LNCaP clone FGC (cell line): ENCODE measurements at regions not wholly inside any gene's neighbourhood (a gene's known extent, or its start where the extent isn't known, plus 50 kb on each side); places are given as distances from the start of the nearest gene placed in this dataset.

Source experiments
- DNase-seq: peaks from one replicate; pipeline ENCODE4 v3.0.0-alpha.2; 2011; ENCODE audit warnings: low read depth
- H3K4me3 ChIP-seq: 2 replicates; pipeline ENCODE4 v1.5.1; 2011; ENCODE audit warnings: mild to moderate bottlenecking, low read depth, low read length, control low read depth
- TF ChIP-seq, protein P1 (sequence below): IDR thresholded peaks from 2 replicates; pipeline ENCODE4 v1.5.1; 2012; ENCODE audit warnings: mild to moderate bottlenecking; ENCODE audit not compliant: control insufficient read depth, insufficient read depth; ENCODE audit errors: extremely low read depth

DNA sequence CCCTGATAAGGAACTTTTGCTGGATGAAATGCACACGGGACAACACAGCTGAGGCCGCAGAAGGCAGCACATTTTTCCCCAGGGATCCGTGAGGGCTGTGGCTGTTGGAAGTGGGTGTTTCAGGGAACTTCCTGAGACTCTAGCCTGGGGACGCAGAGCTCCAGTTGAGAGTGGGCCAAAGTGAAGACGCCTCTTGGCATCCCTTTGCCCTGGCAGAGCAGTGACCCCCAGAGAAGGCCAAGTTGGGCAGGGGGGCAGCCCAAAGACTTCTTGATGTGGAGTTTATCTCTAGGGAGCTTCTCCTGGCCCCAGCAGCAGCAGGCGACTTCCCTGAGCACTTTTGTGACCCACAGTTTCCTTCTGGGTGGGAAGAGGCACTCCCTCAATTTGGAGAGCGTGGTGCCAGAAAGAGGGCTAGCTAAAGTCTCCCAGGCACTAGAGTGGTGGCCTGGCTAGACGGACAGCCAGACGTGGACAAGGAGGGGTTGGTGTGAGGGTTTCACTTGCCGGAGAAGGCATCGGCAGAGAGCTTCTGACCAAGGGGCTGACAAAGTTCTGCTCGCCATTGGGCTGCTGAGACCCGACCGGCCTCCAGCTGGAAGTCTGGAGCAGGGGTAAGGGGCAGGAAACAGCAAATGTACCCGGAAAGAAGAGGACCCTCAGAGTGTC is 108.8 kb downstream of the ACKR3 start:
- DNase-seq: no peak
- TF ChIP-seq, protein P1, sequence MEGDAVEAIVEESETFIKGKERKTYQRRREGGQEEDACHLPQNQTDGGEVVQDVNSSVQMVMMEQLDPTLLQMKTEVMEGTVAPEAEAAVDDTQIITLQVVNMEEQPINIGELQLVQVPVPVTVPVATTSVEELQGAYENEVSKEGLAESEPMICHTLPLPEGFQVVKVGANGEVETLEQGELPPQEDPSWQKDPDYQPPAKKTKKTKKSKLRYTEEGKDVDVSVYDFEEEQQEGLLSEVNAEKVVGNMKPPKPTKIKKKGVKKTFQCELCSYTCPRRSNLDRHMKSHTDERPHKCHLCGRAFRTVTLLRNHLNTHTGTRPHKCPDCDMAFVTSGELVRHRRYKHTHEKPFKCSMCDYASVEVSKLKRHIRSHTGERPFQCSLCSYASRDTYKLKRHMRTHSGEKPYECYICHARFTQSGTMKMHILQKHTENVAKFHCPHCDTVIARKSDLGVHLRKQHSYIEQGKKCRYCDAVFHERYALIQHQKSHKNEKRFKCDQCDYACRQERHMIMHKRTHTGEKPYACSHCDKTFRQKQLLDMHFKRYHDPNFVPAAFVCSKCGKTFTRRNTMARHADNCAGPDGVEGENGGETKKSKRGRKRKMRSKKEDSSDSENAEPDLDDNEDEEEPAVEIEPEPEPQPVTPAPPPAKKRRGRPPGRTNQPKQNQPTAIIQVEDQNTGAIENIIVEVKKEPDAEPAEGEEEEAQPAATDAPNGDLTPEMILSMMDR: no peak
- H3K4me3 ChIP-seq: no peak overlapping the region

DNA sequence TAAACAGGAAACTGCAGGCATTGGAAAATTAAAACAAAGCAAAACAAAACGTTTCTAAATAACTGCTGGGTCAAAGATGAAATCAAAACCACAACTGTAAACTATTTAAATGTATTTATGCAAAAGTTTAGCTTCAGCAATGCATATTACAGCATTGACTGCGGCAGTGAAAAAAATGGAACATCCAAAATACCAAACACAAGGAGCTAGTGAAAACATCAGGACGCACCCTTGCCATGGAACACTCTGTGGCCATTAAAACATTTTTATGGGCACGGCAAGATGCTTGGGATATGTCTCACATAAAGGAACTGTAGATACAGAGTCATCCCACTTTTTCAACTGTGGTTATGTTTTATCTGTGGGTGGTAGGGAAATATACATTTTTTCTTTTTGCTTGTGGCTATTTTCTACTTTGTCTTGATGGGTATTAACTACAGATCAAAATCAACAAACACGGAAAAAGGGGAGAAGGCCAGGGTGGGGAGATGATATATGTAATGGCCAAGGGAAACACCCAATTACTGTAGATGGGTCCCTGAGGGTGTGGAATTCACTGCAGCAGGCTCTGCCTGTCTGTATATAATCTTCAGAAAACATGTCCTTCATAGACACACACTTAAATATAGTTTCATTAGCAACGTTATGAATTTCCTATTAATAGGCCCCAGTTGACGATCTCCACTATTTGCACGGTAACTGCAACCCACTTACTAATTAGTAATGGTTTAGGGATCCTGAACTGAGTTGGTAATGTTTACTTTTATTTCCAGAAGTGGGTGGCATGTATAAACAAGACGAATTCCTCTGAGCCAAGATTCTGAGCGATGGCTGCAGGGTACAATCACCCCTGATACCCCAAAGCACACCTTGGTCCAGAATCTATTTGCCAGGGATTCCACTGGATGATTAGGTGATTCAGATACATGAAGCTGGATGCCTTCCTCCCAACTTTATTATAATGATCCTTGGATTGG is 110.5 kb downstream of the ACKR3 start:
- DNase-seq: peak; percentile 78
- no peak overlapping the region for H3K4me3 ChIP-seq
- TF ChIP-seq, protein P1: no peak

DNA sequence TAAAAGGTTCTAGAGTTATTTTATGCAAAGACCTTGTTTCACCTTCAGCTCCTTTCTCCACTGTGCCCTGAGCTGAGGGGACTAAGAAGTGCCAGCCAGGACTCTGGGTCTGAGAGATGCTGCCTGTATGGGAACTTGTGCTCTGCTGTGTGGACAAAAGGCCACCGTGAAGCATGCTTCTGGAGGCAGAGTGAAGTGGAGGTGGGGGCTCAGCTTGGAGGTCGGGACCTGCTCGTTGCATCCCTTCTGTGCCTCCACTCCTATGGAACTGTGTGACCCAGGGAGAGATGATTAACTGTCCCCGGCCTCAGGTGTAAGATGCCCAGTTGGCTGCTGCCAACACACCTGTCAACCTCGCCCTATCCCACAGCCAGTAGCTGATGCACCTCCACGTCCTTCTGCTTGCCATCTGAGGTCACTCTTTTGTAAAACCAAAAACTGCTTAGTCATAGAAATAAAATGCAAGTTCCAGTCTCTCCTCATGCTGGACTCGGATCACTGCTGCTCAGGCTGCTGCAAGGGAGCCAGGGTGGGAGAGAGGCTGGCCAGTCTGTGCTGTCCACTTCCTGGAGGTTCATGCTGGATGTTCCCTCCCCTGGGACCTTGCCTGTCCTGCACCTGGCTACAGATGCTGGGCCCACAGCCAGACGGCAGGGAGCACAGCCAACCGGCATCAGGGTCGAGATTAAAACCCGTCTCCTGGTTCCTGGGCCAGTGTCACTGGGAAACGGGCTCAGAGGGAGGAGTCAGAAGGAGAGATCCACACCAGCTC is 113.2 kb downstream of the ACKR3 start:
- no peak overlapping the region for H3K4me3 ChIP-seq
- no peak for DNase-seq
- TF ChIP-seq, protein P1: no peak

DNA sequence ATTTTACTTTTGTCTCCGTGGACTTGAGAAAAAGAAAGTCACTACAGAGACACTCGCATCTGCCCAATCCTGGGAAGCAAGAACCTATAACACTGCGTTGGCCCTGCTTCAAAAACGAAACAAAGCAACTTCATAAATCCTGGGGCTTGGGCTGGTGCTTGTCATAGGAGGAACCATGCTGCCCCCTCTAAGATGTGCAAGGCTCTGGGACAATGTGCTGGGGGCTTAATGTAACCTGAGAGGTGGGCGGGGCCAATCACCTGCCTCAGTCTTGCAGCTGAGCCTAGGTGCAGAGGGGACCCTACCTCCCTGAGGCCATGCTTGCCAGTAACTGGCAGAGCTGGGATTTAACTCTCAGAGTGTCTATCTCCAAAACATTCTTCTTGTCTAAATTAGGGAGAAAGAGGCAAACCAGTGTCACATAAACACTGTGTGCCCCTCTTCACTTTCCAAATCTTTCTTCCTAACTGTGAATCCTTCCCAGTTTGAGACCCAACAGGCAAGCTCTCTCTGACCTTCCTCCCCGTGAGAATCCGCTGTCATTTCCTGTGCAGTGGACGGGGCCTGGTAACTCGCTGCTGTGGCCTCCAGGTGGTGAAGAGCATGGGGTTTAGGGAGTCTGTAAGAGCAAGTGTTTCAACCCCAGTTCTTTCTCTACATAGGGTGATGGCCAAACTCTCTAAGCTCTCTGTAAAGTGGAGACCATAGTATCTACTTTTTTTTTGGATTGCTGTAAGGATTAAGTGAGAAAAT is 115.1 kb downstream of the ACKR3 start:
- H3K4me3 ChIP-seq: no peak overlapping the region
- DNase-seq: no peak
- TF ChIP-seq, protein P1: no peak

DNA sequence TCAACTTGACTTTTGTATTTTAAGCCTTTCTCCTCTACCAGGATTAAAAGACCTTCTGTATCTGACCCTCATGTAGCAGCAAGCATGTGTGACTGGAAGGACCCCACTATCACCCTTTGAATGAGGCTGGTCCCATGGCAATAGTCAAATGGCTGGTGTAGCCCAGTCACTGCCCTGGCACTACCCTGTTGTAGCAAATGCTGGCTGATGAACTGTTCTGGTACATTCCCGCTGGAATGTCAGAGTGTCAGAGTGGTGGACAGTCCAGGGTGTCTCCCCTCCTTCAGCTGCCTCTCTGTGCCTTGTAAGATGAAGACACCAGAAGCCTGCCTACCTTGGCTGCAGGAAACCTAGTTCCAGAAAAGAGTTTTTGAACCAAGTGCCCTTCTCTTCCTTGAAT is 115.7 kb downstream of the ACKR3 start:
- no peak for DNase-seq
- no peak overlapping the region for H3K4me3 ChIP-seq
- TF ChIP-seq, protein P1: no peak

DNA sequence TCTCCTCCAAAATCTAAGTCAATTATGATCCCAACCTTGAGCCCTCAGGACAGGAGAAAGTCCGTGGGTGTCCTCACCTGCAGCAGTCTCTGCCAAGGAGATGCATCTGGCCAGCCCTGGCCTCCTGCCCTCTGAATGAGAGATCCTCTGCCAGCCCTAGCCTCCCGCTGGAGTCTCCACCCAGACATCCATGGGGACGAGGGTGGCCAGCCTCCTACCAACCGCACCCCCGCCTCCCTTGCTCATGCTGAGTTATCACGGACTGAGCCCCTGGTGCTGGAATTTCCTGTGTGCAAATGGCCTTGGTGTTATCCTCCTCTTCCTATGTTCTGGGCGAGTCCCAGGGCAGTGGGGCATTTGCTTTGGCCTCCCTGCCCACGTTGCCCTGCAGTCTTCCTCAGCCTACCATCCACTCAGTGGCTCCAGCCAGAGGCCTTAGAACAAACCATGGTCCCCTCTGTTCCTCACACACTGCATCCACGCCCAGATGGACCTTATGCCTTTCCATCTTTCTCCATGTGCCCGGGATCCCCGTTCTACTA is 116.4 kb downstream of the ACKR3 start:
- TF ChIP-seq, protein P1: no peak
- no peak overlapping the region for H3K4me3 ChIP-seq
- DNase-seq: no peak
